IPS DF 6.9 (cell line): ENCODE measurements at regions not wholly inside any gene's neighbourhood (a gene's known extent, or its start where the extent isn't known, plus 50 kb on each side); places are given as distances from the start of the nearest gene placed in this dataset.

Source experiments
- DNase-seq: peaks from one replicate; pipeline ENCODE4 v3.0.0-alpha.2; 2013; ENCODE audit warnings: low read depth, low spot score
- H3K27ac ChIP-seq: one replicate; pipeline ENCODE4 v1.5.1; 2013; ENCODE audit warnings: low read length, control low read depth
- H3K27me3 ChIP-seq: 2 replicates; pipeline ENCODE4 v1.6.1; 2013; ENCODE audit warnings: mild to moderate bottlenecking, low read length; ENCODE audit not compliant: control insufficient read depth, insufficient read depth
- H3K36me3 ChIP-seq: 2 replicates; pipeline ENCODE4 v1.6.1; 2013; ENCODE audit warnings: low read length; ENCODE audit not compliant: control insufficient read depth, insufficient read depth
- H3K4me1 ChIP-seq: 2 replicates; pipeline ENCODE4 v1.6.1; 2013; ENCODE audit warnings: low read length; ENCODE audit not compliant: control insufficient read depth, insufficient read depth
- H3K4me3 ChIP-seq: 2 replicates; pipeline ENCODE4 v1.5.1; 2013; ENCODE audit warnings: mild to moderate bottlenecking, low read length
- H3K9me3 ChIP-seq: 2 replicates; pipeline ENCODE4 v1.6.1; 2013; ENCODE audit warnings: low read length, inconsistent platforms; ENCODE audit not compliant: control insufficient read depth, insufficient read depth
- WGBS: extraction: QIAGEN DNeasy Blood & Tissue Kit; methylation state at CpG from one replicate; pipeline ENCODE4 v1.1.7; 2013; ENCODE audit warnings: mixed read lengths, missing lambda C conversion rate; ENCODE audit not compliant: insufficient read length, insufficient coverage; 5-methylcytosine and 5-hydroxymethylcytosine counted together

DNA sequence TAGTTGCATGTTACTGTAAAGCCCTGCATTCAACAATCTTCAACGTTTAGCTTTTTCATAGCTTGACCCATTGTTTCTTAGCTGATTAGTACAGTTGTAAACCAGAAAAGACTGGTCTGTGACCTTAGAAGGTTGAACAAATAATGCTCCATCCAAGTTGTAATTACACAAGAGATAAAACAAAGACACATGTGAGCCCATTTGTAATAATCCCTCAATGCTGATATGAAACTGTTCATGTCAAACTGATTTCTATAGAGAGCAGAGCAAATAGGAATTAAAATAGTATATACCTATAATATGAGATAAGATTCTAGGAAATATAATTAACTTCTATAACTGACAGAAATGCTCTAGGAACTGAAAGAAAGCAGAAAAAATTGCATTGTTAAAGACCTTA lies 94.7 kb upstream of the SLC25A13 start:
- Histone ChIP-seq H3K4me1 (peaks cover 2% of the 10 kb centered on the region; the same call in 1 of the 2 replicates), H3K27me3 (no peaks in the 10 kb centered on the region), H3K36me3 (no peaks in the 10 kb centered on the region), H3K27ac (no peak overlapping the region), H3K9me3 (no peaks in the 10 kb centered on the region), H3K4me3 (no peak overlapping the region)
- no peak for DNase-seq
- WGBS, result no CpG with 5 or more reads among the region's 1 CpG

GRCh38 chr7:96416116-96416515 lies 94.2 kb upstream of the SLC25A13 start:
- Histone ChIP-seq H3K4me1 (peaks cover 2% of the 10 kb centered on the region; the same call in 1 of the 2 replicates), H3K4me3 (no peak overlapping the region), H3K9me3 (no peaks in the 10 kb centered on the region), H3K36me3 (no peaks in the 10 kb centered on the region), H3K27ac (no peak overlapping the region), H3K27me3 (no peaks in the 10 kb centered on the region)
- WGBS, result no CpG with 5 or more reads among the region's 3 CpGs
- no peak for DNase-seq

DNA sequence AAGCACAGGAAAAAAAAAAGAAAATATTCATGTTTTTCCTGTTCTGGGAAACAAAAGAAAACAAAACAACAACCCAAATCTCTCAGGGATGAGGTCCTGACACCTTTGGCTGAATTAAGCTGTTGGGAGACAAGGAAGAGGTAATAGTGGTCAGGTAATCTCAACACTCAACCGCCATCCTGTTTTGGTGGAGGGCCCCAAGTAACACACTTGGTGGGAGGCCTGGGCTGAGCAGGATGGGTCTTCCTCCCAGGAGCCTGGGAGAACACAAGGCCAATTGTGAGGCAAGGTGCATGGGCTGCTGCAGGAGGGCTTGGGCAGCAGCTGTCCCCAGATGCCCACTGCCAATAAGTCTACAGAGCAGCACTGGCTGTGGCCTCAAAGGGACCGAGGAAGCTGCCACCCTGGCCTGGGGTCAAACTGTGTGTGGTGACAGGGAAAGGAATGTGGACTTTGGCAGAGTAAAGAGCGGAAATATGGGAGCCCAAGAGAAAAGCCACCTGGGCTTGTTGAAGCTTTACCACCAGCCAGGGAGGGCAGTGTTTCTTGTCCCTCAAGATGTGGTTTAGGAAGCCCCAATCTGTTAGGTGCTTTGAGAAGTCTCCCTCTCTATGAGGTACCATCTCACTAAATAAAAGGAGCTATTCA lies 93.5 kb upstream of the SLC25A13 start:
- H3K27ac ChIP-seq, result no peak overlapping the region
- H3K36me3 ChIP-seq, result no peaks in the 10 kb centered on the region
- no peaks in the 10 kb centered on the region for H3K27me3 ChIP-seq
- peaks cover 2% of the 10 kb centered on the region; the same call in 1 of the 2 replicates for H3K4me1 ChIP-seq
- no peak for DNase-seq
- no peak overlapping the region for H3K4me3 ChIP-seq
- WGBS, result no CpG with 5 or more reads among the region's 3 CpGs
- no peaks in the 10 kb centered on the region for H3K9me3 ChIP-seq

DNA sequence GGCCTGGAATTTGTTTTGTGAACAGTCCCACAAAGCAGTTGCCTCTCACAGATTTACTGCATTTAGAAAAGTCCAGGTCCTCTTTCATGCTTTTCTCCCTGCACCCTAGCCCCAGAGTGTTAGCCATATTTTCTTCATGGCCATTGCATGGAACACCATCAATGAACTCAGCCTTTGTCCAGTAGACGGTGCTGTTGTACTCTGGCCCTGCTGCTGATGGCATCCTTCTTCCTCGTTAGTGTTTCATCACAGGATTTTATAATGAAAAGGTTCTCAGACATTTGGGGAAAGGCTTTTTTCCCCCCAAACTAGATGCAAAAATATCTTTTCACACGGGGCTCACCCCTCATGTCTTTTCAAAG lies 93.0 kb upstream of the SLC25A13 start:
- no peaks in the 10 kb centered on the region for H3K36me3 ChIP-seq
- no peak overlapping the region for H3K27ac ChIP-seq
- H3K4me3 ChIP-seq, result no peak overlapping the region
- no CpG with 5 or more reads among the region's 3 CpGs for WGBS
- H3K27me3 ChIP-seq, result no peaks in the 10 kb centered on the region
- peaks cover 2% of the 10 kb centered on the region; the same call in 1 of the 2 replicates for H3K4me1 ChIP-seq
- DNase-seq, result peak; percentile 57
- no peaks in the 10 kb centered on the region for H3K9me3 ChIP-seq

GRCh38 chr7:96410126-96410839 lies 88.4 kb upstream of the SLC25A13 start:
- DNase-seq, result no peak
- no peaks in the 10 kb centered on the region for H3K9me3 ChIP-seq
- no CpG with 5 or more reads among the region's 6 CpGs for WGBS
- H3K27ac ChIP-seq, result no peak overlapping the region
- no peaks in the 10 kb centered on the region for H3K4me1 ChIP-seq
- H3K27me3 ChIP-seq, result no peaks in the 10 kb centered on the region
- H3K36me3 ChIP-seq, result no peaks in the 10 kb centered on the region
- no peak overlapping the region for H3K4me3 ChIP-seq

DNA sequence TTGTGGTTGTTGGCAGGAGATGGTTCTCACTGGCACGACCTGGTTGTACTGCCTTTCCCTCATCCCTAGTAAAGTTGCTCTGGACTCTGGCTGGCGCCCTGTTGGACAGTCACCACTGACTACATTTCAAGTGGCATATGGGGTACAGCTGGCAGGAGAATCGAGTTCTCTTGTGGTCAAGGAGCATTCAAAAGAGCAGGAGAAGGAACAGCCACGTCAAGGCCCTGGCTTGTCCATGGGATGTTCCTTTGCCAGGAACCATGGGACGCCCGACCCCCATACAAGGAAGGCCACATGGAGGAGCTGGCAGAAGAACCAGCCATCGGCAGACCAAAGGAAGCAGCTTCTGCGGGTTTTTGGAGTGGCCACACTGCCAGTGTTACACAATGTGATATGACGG lies 87.0 kb upstream of the SLC25A13 start:
- Histone ChIP-seq H3K36me3 (no peaks in the 10 kb centered on the region), H3K27ac (no peak overlapping the region)

GRCh38 chr7:96407427-96407826 lies 85.5 kb upstream of the SLC25A13 start:
- H3K27ac ChIP-seq, result no peak overlapping the region
- DNase-seq, result no peak
- H3K9me3 ChIP-seq, result no peaks in the 10 kb centered on the region
- no peaks in the 10 kb centered on the region for H3K4me1 ChIP-seq
- H3K27me3 ChIP-seq, result no peaks in the 10 kb centered on the region
- no peaks in the 10 kb centered on the region for H3K36me3 ChIP-seq
- no peak overlapping the region for H3K4me3 ChIP-seq

More for the DNA sequence above, 87.0 kb upstream of the SLC25A13 start:
- Histone ChIP-seq H3K4me3 (no peak overlapping the region), H3K27me3 (no peaks in the 10 kb centered on the region), H3K4me1 (no peaks in the 10 kb centered on the region), H3K9me3 (no peaks in the 10 kb centered on the region)
- no peak for DNase-seq
- no CpG with 5 or more reads among the region's 9 CpGs for WGBS

- no peaks in the 10 kb centered on the region for H3K9me3 ChIP-seq
- no peak for DNase-seq
- no CpG with 5 or more reads among the region's 1 CpG for WGBS
These were observed 81.0 kb upstream of the SLC25A13 start for GRCh38 chr7:96402913-96403312.

DNA sequence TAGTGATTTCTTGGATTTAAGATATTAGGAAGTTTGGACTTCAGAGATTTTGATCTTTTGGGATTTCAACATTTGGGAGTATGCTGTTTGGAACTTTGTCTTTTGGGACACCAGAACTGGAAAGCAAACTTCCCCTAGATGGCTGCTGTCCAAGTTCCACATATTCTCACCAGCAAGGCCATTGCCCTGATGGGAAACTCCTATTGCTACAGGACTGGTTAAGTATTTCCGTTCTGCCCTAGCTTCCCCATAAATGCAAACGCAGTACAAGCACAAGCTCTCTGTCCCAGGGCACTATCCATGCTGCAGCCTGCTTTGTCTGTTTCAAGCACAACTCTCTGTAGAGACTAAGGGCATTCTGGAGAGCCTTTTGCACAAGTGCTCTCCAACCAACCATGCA lies 79.3 kb upstream of the SLC25A13 start:
- Histone ChIP-seq H3K4me1 (peaks cover 2% of the 10 kb centered on the region; the same call in 1 of the 2 replicates), H3K9me3 (no peaks in the 10 kb centered on the region), H3K4me3 (no peak overlapping the region), H3K27ac (no peak overlapping the region), H3K27me3 (no peaks in the 10 kb centered on the region), H3K36me3 (no peaks in the 10 kb centered on the region)
- WGBS, result no CpG with 5 or more reads among the region's 2 CpGs
- DNase-seq, result no peak

More at GRCh38 chr7:96402913-96403312, 81.0 kb upstream of the SLC25A13 start:
- H3K4me3 ChIP-seq, result no peak overlapping the region
- peaks cover 1% of the 10 kb centered on the region; the same call in 1 of the 2 replicates for H3K4me1 ChIP-seq
- H3K27me3 ChIP-seq, result no peaks in the 10 kb centered on the region
- no peak overlapping the region for H3K27ac ChIP-seq
- no peaks in the 10 kb centered on the region for H3K36me3 ChIP-seq

DNA sequence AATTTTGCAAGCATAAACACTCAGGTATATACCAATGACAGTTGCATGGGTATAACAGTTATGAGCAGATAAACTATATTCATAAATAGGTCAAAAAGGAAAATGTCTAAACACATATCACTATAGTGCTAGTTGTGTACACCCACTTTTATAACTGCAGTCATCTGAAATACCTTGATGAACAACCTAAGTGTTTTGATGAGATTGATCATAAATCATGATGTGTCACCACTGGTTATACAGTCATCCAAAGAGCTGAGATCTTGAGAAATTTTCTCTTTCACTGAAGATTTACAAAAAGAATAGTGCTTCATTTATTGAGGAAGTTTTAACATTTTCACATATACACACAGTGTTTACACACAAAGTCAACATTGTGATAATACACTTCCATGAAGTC lies 78.6 kb upstream of the SLC25A13 start:
- H3K4me3 ChIP-seq, result no peak overlapping the region
- no peak overlapping the region for H3K27ac ChIP-seq
- peaks cover 2% of the 10 kb centered on the region; the same call in 1 of the 2 replicates for H3K4me1 ChIP-seq
- H3K36me3 ChIP-seq, result no peaks in the 10 kb centered on the region
- no peak for DNase-seq
- no peaks in the 10 kb centered on the region for H3K9me3 ChIP-seq
- H3K27me3 ChIP-seq, result no peaks in the 10 kb centered on the region

DNA sequence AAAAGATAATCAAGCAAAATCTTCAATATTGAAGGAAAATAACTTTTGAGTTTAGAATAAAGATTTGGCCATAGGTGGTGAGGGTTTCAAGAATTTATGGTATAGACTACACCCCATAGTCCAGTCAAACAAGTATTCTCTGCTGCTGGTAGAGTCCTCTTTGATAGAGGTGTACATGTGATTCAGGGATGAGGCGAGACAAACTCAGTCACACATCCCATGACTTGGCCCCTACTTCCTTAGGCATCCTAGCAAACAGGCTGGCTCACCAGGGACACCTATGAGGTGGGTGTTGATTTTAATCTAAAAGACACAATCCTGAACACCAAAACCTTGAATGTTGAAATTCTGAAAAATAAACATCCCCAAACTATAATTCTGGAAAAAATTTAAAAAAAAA lies 78.1 kb upstream of the SLC25A13 start:
- H3K4me3 ChIP-seq, result no peak overlapping the region
- H3K9me3 ChIP-seq, result no peaks in the 10 kb centered on the region
- WGBS, result no CpG with 5 or more reads among the region's 1 CpG
- no peak overlapping the region for H3K27ac ChIP-seq
- peaks cover 2% of the 10 kb centered on the region; the same call in 1 of the 2 replicates for H3K4me1 ChIP-seq
- H3K27me3 ChIP-seq, result no peaks in the 10 kb centered on the region
- no peak for DNase-seq
- no peaks in the 10 kb centered on the region for H3K36me3 ChIP-seq
